ENCODE measurements at regions not wholly inside any gene's neighbourhood (a gene's known extent, or its start where the extent isn't known, plus 50 kb on each side); places are given as distances from the start of the nearest gene placed in this dataset.

- WGBS (ENCODE audit: extremely low coverage, insufficient read length, low lambda C conversion rate), result no CpG with 5 or more reads among the region's 3 CpGs
- no peaks in the 10 kb centered on the region for H3K79me1 ChIP-seq (ENCODE audit: insufficient read depth, low read depth, low read length, poor library complexity, severe bottlenecking)
- H3K9ac ChIP-seq (ENCODE audit: extremely low read depth, insufficient read length, low read length), result no peak overlapping the region
- no peak overlapping the region for H3K27ac Mint-ChIP-seq
- H3K36me3 Mint-ChIP-seq (ENCODE audit: insufficient read depth in 1 of 3, low read depth in 3 of 3), result no peaks in the 10 kb centered on the region
- no peak for TF ChIP-seq CTCF (conservative IDR thresholded peaks at IDR 0.05)
- H3K4me1 ChIP-seq (ENCODE audit: insufficient read depth, low read length), result no peaks in the 10 kb centered on the region
- no peaks in the 10 kb centered on the region for H3K27me3 ChIP-seq (ENCODE audit: insufficient read depth, low read length)
- no peak overlapping the region for H2BK20ac ChIP-seq (ENCODE audit: low read depth, low read length, poor library complexity, severe bottlenecking)
- no peak for DNase-seq
- no peak overlapping the region for H4K5ac ChIP-seq (ENCODE audit: insufficient read length, low read depth, low read length)
- H3K4me3 Mint-ChIP-seq, result no peak overlapping the region
- H2BK5ac ChIP-seq (ENCODE audit: insufficient read length, low read length), result no peak overlapping the region
- no peak overlapping the region for H2BK15ac ChIP-seq (ENCODE audit: low read depth, low read length)
- no peaks in the 10 kb centered on the region for H3K9me3 Mint-ChIP-seq
- H3K79me2 ChIP-seq (ENCODE audit: insufficient read depth, low read length), result no peaks in the 10 kb centered on the region
- H3K14ac ChIP-seq (ENCODE audit: insufficient read depth, low read length), result no peak overlapping the region
- H4K8ac ChIP-seq (replicated peaks; ENCODE audit: insufficient read length, low read depth, low read length), result no peak overlapping the region
- no peak overlapping the region for H3T11ph ChIP-seq (ENCODE audit: low read length)
- H3K4me1 Mint-ChIP-seq, result peaks cover 5% of the 10 kb centered on the region in 2 experiments
- H4K20me1 ChIP-seq (ENCODE audit: control insufficient read depth, insufficient read depth, insufficient read length), result no peaks in the 10 kb centered on the region
- no peak overlapping the region for H3K4me2 ChIP-seq (ENCODE audit: insufficient read depth, insufficient read length, low read length)
- no peak overlapping the region for H3K27ac ChIP-seq (ENCODE audit: insufficient read length, low read depth, low read length)
- H2AK5ac ChIP-seq (ENCODE audit: insufficient read length, low read length), result no peak overlapping the region
- no peaks in the 10 kb centered on the region; the same call in 1 of the 2 replicates for H3K27me3 Mint-ChIP-seq (ENCODE audit: low read depth)
- no peaks in the 10 kb centered on the region for H3K9me3 ChIP-seq (ENCODE audit: control insufficient read depth, low read depth, low read length)
- no peak overlapping the region for H4K91ac ChIP-seq (ENCODE audit: insufficient read length, low read depth, low read length)
- no peaks in the 10 kb centered on the region for H3K23me2 ChIP-seq (ENCODE audit: insufficient read length, low read depth, low read length, poor library complexity, severe bottlenecking)
- H2BK120ac ChIP-seq (ENCODE audit: low read depth, low read length, poor library complexity, severe bottlenecking), result no peak overlapping the region
- no peak overlapping the region for H2BK12ac ChIP-seq (ENCODE audit: insufficient read length, low read depth, low read length)
- no peak overlapping the region for H3K4ac ChIP-seq (ENCODE audit: low read depth, low read length)
- H2AFZ ChIP-seq (ENCODE audit: low read length), result no peak overlapping the region
- no peak overlapping the region for H3K18ac ChIP-seq (ENCODE audit: insufficient read length, low read depth, low read length)
- no peak overlapping the region for H3K23ac ChIP-seq (ENCODE audit: insufficient read length, low read depth, low read length)
- no peak overlapping the region for H3K56ac ChIP-seq (ENCODE audit: insufficient read length, low read depth, low read length)
These were observed 306.5 kb upstream of the RSPO3 start for GRCh38 chr6:126812010-126812409.

All from H9 (cell line).